ENCODE measurements at regions not wholly inside any gene's neighbourhood (a gene's known extent, or its start where the extent isn't known, plus 50 kb on each side); places are given as distances from the start of the nearest gene placed in this dataset.
"Not testable (repeated sequence)": the region's sequence is repeated elsewhere in the genome, so short reads cannot be mapped to it uniquely, and the experiment has no call there.

DNA sequence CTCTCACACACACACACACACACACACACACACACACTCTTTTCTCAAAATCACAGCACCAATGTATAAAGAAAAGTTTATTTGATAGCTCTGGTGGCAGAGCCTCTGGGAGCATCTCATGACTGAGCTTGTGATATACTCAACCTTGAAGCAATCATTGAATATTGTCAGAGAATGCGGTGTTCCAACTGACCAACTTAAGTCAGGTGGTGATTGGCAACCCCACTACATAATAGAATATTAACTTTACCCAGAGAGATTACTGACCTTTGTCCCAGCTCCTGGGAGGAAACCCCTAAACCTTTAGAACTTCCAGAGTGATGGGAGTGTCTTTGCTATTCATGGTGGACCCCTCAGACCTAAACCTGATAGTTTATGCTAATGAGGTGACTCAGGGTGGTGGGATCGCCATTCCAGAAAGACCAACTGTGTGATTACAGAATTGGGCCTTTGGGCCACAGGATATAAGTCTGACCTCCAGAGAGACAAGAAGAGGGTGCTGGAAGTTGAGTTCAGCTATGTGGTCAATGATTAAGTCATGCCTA is 143.1 kb downstream of the OTUD1 start:
- ATAC-seq (ENCODE audit: low read depth) (no peak), DNase-seq (ENCODE audit: low spot score) (no peak)
- no peak overlapping the region for H3K4me3 ChIP-seq (ENCODE audit: severe bottlenecking)
- no peaks in the 10 kb centered on the region for H3K27me3 ChIP-seq (ENCODE audit: insufficient read depth, poor library complexity, severe bottlenecking)
- no peaks in the 10 kb centered on the region for H3K4me1 ChIP-seq (ENCODE audit: insufficient read depth, poor library complexity, severe bottlenecking)
- H3K27ac ChIP-seq (ENCODE audit: poor library complexity, severe bottlenecking), result no peak overlapping the region
- TF ChIP-seq, protein P1, sequence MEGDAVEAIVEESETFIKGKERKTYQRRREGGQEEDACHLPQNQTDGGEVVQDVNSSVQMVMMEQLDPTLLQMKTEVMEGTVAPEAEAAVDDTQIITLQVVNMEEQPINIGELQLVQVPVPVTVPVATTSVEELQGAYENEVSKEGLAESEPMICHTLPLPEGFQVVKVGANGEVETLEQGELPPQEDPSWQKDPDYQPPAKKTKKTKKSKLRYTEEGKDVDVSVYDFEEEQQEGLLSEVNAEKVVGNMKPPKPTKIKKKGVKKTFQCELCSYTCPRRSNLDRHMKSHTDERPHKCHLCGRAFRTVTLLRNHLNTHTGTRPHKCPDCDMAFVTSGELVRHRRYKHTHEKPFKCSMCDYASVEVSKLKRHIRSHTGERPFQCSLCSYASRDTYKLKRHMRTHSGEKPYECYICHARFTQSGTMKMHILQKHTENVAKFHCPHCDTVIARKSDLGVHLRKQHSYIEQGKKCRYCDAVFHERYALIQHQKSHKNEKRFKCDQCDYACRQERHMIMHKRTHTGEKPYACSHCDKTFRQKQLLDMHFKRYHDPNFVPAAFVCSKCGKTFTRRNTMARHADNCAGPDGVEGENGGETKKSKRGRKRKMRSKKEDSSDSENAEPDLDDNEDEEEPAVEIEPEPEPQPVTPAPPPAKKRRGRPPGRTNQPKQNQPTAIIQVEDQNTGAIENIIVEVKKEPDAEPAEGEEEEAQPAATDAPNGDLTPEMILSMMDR (IDR thresholded peaks at IDR 0.05; ENCODE audit: poor library complexity, severe bottlenecking), result no peak
- no peaks in the 10 kb centered on the region for H3K36me3 ChIP-seq (ENCODE audit: low read depth)
- no peaks in the 10 kb centered on the region for H3K9me3 ChIP-seq (ENCODE audit: severe bottlenecking)

DNA sequence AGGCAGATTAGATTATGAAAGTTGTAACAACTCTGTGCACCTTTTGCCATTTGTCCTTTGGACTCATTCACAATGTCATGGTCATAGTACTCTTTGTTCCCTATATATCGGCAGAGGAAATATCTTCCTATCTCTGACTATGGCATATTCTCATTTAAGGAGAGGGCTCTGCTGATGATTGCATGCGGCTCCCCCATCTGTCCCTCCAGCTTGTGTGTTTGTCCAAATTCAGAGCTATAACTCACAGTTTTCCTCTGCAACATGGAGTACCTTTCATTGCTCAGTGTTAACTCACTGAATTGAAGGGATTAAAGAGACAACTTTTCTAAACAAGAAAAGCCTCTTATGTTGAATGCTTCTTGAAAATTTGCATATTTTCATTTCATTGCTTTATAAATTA is 145.5 kb downstream of the OTUD1 start:
- Histone ChIP-seq H3K27me3 (ENCODE audit: insufficient read depth, poor library complexity, severe bottlenecking) (no peaks in the 10 kb centered on the region), H3K4me3 (ENCODE audit: severe bottlenecking) (no peak overlapping the region), H3K9me3 (ENCODE audit: severe bottlenecking) (no peaks in the 10 kb centered on the region), H3K4me1 (ENCODE audit: insufficient read depth, poor library complexity, severe bottlenecking) (no peaks in the 10 kb centered on the region), H3K36me3 (ENCODE audit: low read depth) (no peaks in the 10 kb centered on the region), H3K27ac (ENCODE audit: poor library complexity, severe bottlenecking) (no peak overlapping the region)
- no peak for DNase-seq (ENCODE audit: low spot score)
- TF ChIP-seq, protein P1 (IDR thresholded peaks at IDR 0.05; ENCODE audit: poor library complexity, severe bottlenecking), result no peak
- ATAC-seq (ENCODE audit: low read depth), result no peak

- H3K4me1 ChIP-seq (ENCODE audit: insufficient read depth, poor library complexity, severe bottlenecking), result no peaks in the 10 kb centered on the region
- H3K9me3 ChIP-seq (ENCODE audit: severe bottlenecking), result no peaks in the 10 kb centered on the region
- no peak overlapping the region for H3K27ac ChIP-seq (ENCODE audit: poor library complexity, severe bottlenecking)
- ATAC-seq (ENCODE audit: low read depth) (no peak), DNase-seq (ENCODE audit: low spot score) (no peak)
- H3K36me3 ChIP-seq (ENCODE audit: low read depth), result no peaks in the 10 kb centered on the region
- no peaks in the 10 kb centered on the region for H3K27me3 ChIP-seq (ENCODE audit: insufficient read depth, poor library complexity, severe bottlenecking)
- H3K4me3 ChIP-seq (ENCODE audit: severe bottlenecking), result no peak overlapping the region
- TF ChIP-seq, protein P1 (IDR thresholded peaks at IDR 0.05; ENCODE audit: poor library complexity, severe bottlenecking), result no peak
Measured at GRCh38 chr10:23585186-23585585, 146.3 kb downstream of the OTUD1 start.

- TF ChIP-seq, protein P1 (IDR thresholded peaks at IDR 0.05; ENCODE audit: poor library complexity, severe bottlenecking), result no peak
- H3K4me1 ChIP-seq (ENCODE audit: insufficient read depth, poor library complexity, severe bottlenecking), result no peaks in the 10 kb centered on the region
- ATAC-seq (ENCODE audit: low read depth) (no peak), DNase-seq (ENCODE audit: low spot score) (no peak)
- no peaks in the 10 kb centered on the region for H3K36me3 ChIP-seq (ENCODE audit: low read depth)
- H3K27ac ChIP-seq (ENCODE audit: poor library complexity, severe bottlenecking), result no peak overlapping the region
- no peak overlapping the region for H3K4me3 ChIP-seq (ENCODE audit: severe bottlenecking)
- H3K9me3 ChIP-seq (ENCODE audit: severe bottlenecking), result no peaks in the 10 kb centered on the region
- no peaks in the 10 kb centered on the region for H3K27me3 ChIP-seq (ENCODE audit: insufficient read depth, poor library complexity, severe bottlenecking)
Measured at GRCh38 chr10:23585666-23586065, 146.8 kb downstream of the OTUD1 start.

- not testable (repeated sequence) for H3K27ac ChIP-seq (ENCODE audit: poor library complexity, severe bottlenecking); H3K4me3 ChIP-seq (ENCODE audit: severe bottlenecking); H3K27me3 ChIP-seq (ENCODE audit: insufficient read depth, poor library complexity, severe bottlenecking); DNase-seq (ENCODE audit: low spot score); ATAC-seq (ENCODE audit: low read depth); H3K4me1 ChIP-seq (ENCODE audit: insufficient read depth, poor library complexity, severe bottlenecking); H3K9me3 ChIP-seq (ENCODE audit: severe bottlenecking); H3K36me3 ChIP-seq (ENCODE audit: low read depth)
Measured at GRCh38 chr10:23595278-23595677, 156.4 kb downstream of the OTUD1 start.

Measured in RWPE2 (cell line).